Fibroblast of lung (primary cell): ENCODE measurements at regions not wholly inside any gene's neighbourhood (a gene's known extent, or its start where the extent isn't known, plus 50 kb on each side); places are given as distances from the start of the nearest gene placed in this dataset.

ENCODE experiments used
- CTCF ChIP-seq, 2 donors: IDR thresholded peaks in 1 of 2; conservative IDR thresholded peaks in 1 of 2; 1 replicate in 1 of 2; 2 replicates in 1 of 2; pipeline ENCODE4 v1.5.1; 2011 to 2012; ENCODE audit warnings: low read length in 2 of 2, control low read depth in 1 of 2, inconsistent platforms in 1 of 2, low read depth in 1 of 2, mild to moderate bottlenecking in 1 of 2
- EZH2 ChIP-seq: IDR thresholded peaks from 2 replicates; pipeline ENCODE4 v1.5.1; 2012; ENCODE audit warnings: low read length, control low read depth, mild to moderate bottlenecking; ENCODE audit errors: missing control alignments

DNA sequence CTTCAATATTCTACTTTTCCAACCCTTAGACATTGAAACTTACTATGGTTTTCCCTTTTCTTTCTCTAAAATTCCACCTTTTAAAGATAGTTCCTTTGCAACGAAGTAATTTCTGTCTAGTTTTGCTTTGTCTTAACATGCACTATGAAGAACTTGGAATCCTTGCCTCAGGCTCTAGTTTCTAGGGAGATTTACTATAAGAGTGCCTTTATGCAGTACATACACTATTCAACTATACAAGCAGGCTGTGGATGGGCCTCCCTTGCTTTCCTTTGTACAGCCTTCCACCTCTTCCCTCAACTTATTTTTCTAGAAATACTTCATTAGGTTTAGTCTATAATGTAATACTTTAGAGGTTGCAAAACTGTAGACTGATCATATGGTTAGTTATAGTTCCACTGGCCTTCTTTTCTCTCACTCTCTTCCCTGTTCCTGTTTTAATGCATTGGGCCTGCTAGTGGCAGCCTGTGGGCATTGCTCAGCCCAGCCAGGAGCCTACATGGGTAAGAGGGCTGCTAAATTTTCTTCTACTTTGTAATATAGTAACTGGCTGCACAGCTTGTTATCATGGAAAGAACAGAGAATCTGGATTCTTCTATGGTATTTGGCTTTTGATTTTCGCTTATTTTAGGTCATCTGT, 100.2 kb downstream of the C11orf87 start:
- TF ChIP-seq EZH2 (no peak), CTCF (conservative IDR thresholded peaks at IDR 0.05 in 1 of 2, IDR thresholded peaks at IDR 0.05 in 1 of 2; ENCODE audit: low read depth in 1 of 2, low read length in 2 of 2) (no peak)
